ENCODE measurements at regions not wholly inside any gene's neighbourhood (a gene's known extent, or its start where the extent isn't known, plus 50 kb on each side); places are given as distances from the start of the nearest gene placed in this dataset.

GRCh38 chr12:43078976-43079375 is 473.0 kb downstream of the ADAMTS20 start:
- no peak overlapping the region for H2AFZ ChIP-seq (ENCODE audit: low read length)
- H3K9ac ChIP-seq (ENCODE audit: low read depth, low read length, poor library complexity, severe bottlenecking), result no peak overlapping the region
- no peaks in the 10 kb centered on the region for H3K9me3 ChIP-seq (ENCODE audit: insufficient read depth, low read depth, low read length)
- no peak overlapping the region for H3K4me2 ChIP-seq (ENCODE audit: low read depth, low read length, poor library complexity, severe bottlenecking)
- H4K20me1 ChIP-seq (ENCODE audit: insufficient read depth, low read length, poor library complexity, severe bottlenecking), result no peaks in the 10 kb centered on the region
- no peaks in the 10 kb centered on the region for H3K27me3 ChIP-seq (ENCODE audit: insufficient read depth, low read length, poor library complexity, severe bottlenecking)
- H3K4me3 ChIP-seq (ENCODE audit: low read length, poor library complexity, severe bottlenecking), result no peak overlapping the region
- TF ChIP-seq CTCF (conservative IDR thresholded peaks at IDR 0.05; ENCODE audit: low read length) (no peak), EZH2phosphoT487 (IDR thresholded peaks at IDR 0.05; ENCODE audit: borderline replicate concordance) (no peak)
- H3K79me2 ChIP-seq (ENCODE audit: insufficient read depth, low read length), result no peaks in the 10 kb centered on the region
- no peaks in the 10 kb centered on the region for H3K36me3 ChIP-seq (ENCODE audit: insufficient read depth, low read length)
- no peaks in the 10 kb centered on the region for H3K9me2 ChIP-seq (replicated peaks; ENCODE audit: low read depth, low read length)
- no peaks in the 10 kb centered on the region for H3F3A ChIP-seq (ENCODE audit: low read depth)
- no peaks in the 10 kb centered on the region for H3K4me1 ChIP-seq (ENCODE audit: insufficient read depth, low read length, poor library complexity, severe bottlenecking)

- H3K9me2 ChIP-seq (replicated peaks; ENCODE audit: low read depth, low read length), result no peaks in the 10 kb centered on the region
- H4K20me1 ChIP-seq (ENCODE audit: insufficient read depth, low read length, poor library complexity, severe bottlenecking), result no peaks in the 10 kb centered on the region
- no peak overlapping the region for H3K4me3 ChIP-seq (ENCODE audit: low read length, poor library complexity, severe bottlenecking)
- H3K27me3 ChIP-seq (ENCODE audit: insufficient read depth, low read length, poor library complexity, severe bottlenecking), result no peaks in the 10 kb centered on the region
- H3K36me3 ChIP-seq (ENCODE audit: insufficient read depth, low read length), result no peaks in the 10 kb centered on the region
- no peaks in the 10 kb centered on the region for H3K9me3 ChIP-seq (ENCODE audit: insufficient read depth, low read depth, low read length)
- H3K4me1 ChIP-seq (ENCODE audit: insufficient read depth, low read length, poor library complexity, severe bottlenecking), result no peaks in the 10 kb centered on the region
- H3F3A ChIP-seq (ENCODE audit: low read depth), result no peaks in the 10 kb centered on the region
- H3K4me2 ChIP-seq (ENCODE audit: low read depth, low read length, poor library complexity, severe bottlenecking), result no peak overlapping the region
- no peak for TF ChIP-seq EZH2phosphoT487 (IDR thresholded peaks at IDR 0.05; ENCODE audit: borderline replicate concordance)
- no peak for TF ChIP-seq CTCF (conservative IDR thresholded peaks at IDR 0.05; ENCODE audit: low read length)
- H3K79me2 ChIP-seq (ENCODE audit: insufficient read depth, low read length), result no peaks in the 10 kb centered on the region
- H3K9ac ChIP-seq (ENCODE audit: low read depth, low read length, poor library complexity, severe bottlenecking), result no peak overlapping the region
- H2AFZ ChIP-seq (ENCODE audit: low read length), result no peak overlapping the region
Observed at GRCh38 chr12:43072431-43072830, 479.6 kb downstream of the ADAMTS20 start.

- Histone ChIP-seq H2AFZ (ENCODE audit: low read length) (no peak overlapping the region), H3F3A (ENCODE audit: low read depth) (no peaks in the 10 kb centered on the region), H3K4me2 (ENCODE audit: low read depth, low read length, poor library complexity, severe bottlenecking) (no peak overlapping the region), H3K4me1 (ENCODE audit: insufficient read depth, low read length, poor library complexity, severe bottlenecking) (no peaks in the 10 kb centered on the region), H3K27me3 (ENCODE audit: insufficient read depth, low read length, poor library complexity, severe bottlenecking) (no peaks in the 10 kb centered on the region), H3K79me2 (ENCODE audit: insufficient read depth, low read length) (no peaks in the 10 kb centered on the region), H3K9ac (ENCODE audit: low read depth, low read length, poor library complexity, severe bottlenecking) (no peak overlapping the region), H3K4me3 (ENCODE audit: low read length, poor library complexity, severe bottlenecking) (no peak overlapping the region), H3K9me3 (ENCODE audit: insufficient read depth, low read depth, low read length) (no peaks in the 10 kb centered on the region), H3K9me2 (replicated peaks; ENCODE audit: low read depth, low read length) (no peaks in the 10 kb centered on the region), H4K20me1 (ENCODE audit: insufficient read depth, low read length, poor library complexity, severe bottlenecking) (no peaks in the 10 kb centered on the region), H3K36me3 (ENCODE audit: insufficient read depth, low read length) (no peaks in the 10 kb centered on the region)
- TF ChIP-seq EZH2phosphoT487 (IDR thresholded peaks at IDR 0.05; ENCODE audit: borderline replicate concordance) (no peak), CTCF (conservative IDR thresholded peaks at IDR 0.05; ENCODE audit: low read length) (no peak)
Observed at GRCh38 chr12:43069768-43070221, 480.2 kb upstream of the PRICKLE1 start.
